Keratinocyte (primary cell): ENCODE measurements at regions not wholly inside any gene's neighbourhood (a gene's known extent, or its start where the extent isn't known, plus 50 kb on each side); places are given as distances from the start of the nearest gene placed in this dataset.

Source experiments
- DNase-seq: peaks from one replicate; pipeline ENCODE4 v3.0.0-alpha.2; 2011; ENCODE audit warnings: low read depth, missing footprints, low spot score
- FAIRE-seq: peaks from 2 replicates; lab custom pipeline; 2011; peaks lifted over from hg19 to GRCh38; lab: Jason Lieb, UNC
- H2AFZ ChIP-seq: 2 replicates; pipeline ENCODE4 v1.6.0; 2012; ENCODE audit warnings: low read length, control low read depth, inconsistent platforms; ENCODE audit not compliant: control insufficient read depth
- H3K27ac ChIP-seq: 2 replicates; pipeline ENCODE4 v1.5.1; 2011; ENCODE audit warnings: low read length; ENCODE audit not compliant: control insufficient read depth, insufficient read depth
- H3K27me3 ChIP-seq: 3 replicates; pipeline ENCODE4 v1.6.0; 2011; ENCODE audit warnings: low read length; ENCODE audit not compliant: control insufficient read depth, insufficient read depth; ENCODE audit errors: extremely low read depth
- H3K36me3 ChIP-seq, 2 experiments: 2 replicates in 1 of 2; 3 replicates in 1 of 2; pipeline ENCODE4 v1.5.1; 2011; ENCODE audit warnings: low read length in 2 of 2, mild to moderate bottlenecking in 1 of 2; ENCODE audit not compliant: control insufficient read depth in 2 of 2, insufficient read depth in 2 of 2; ENCODE audit errors: extremely low read depth in 1 of 2
- H3K4me1 ChIP-seq: 3 replicates; pipeline ENCODE4 v1.5.1; 2011; ENCODE audit warnings: low read length; ENCODE audit not compliant: control insufficient read depth, insufficient read depth; ENCODE audit errors: extremely low read depth
- H3K4me2 ChIP-seq: 3 replicates; pipeline ENCODE4 v1.6.0; 2011; ENCODE audit warnings: low read depth, low read length; ENCODE audit not compliant: control insufficient read depth, insufficient read depth; ENCODE audit errors: extremely low read depth
- H3K4me3 ChIP-seq, 3 experiments: fragments of 200-600 bp in 1 of 3; sonication (generic) in 1 of 3; 2 replicates in 2 of 3; 3 replicates in 1 of 3; pipeline ENCODE4 v1.5.1; 2011 to 2016; ENCODE audit warnings: low read length in 3 of 3, mild to moderate bottlenecking in 3 of 3, control low read depth in 2 of 3, inconsistent platforms in 1 of 3, low read depth in 1 of 3, mixed read lengths in 1 of 3, mixed run types in 1 of 3, moderate library complexity in 1 of 3; ENCODE audit not compliant: control insufficient read depth in 2 of 3, insufficient read depth in 2 of 3; ENCODE audit errors: extremely low read depth in 1 of 3
- H3K79me2 ChIP-seq: 2 replicates; pipeline ENCODE4 v1.6.0; 2012; ENCODE audit warnings: low read length; ENCODE audit not compliant: control insufficient read depth, insufficient read depth
- H3K9ac ChIP-seq: 3 replicates; pipeline ENCODE4 v1.6.0; 2011; ENCODE audit warnings: low read length; ENCODE audit not compliant: control insufficient read depth, insufficient read depth; ENCODE audit errors: extremely low read depth
- H3K9me1 ChIP-seq: 3 replicates; pipeline ENCODE4 v1.6.0; 2011; ENCODE audit warnings: low read length; ENCODE audit not compliant: control insufficient read depth, insufficient read depth; ENCODE audit errors: extremely low read depth
- H3K9me3 ChIP-seq: 2 replicates; pipeline ENCODE4 v1.5.1; 2012; ENCODE audit warnings: low read depth, low read length; ENCODE audit not compliant: control insufficient read depth
- H4K20me1 ChIP-seq: 3 replicates; pipeline ENCODE4 v1.6.0; 2011; ENCODE audit warnings: low read length; ENCODE audit not compliant: control insufficient read depth, insufficient read depth; ENCODE audit errors: extremely low read depth
- EZH2 ChIP-seq: IDR thresholded peaks from one replicate; pipeline ENCODE4 v1.6.1; 2012; ENCODE audit warnings: inconsistent platforms, mild to moderate bottlenecking, low read length, moderate library complexity
- dilution Hi-C: fragments of 300-500 bp; cut with MboI; formaldehyde crosslinking; loops from one replicate; pipeline ENCODE4 v1.7.0; 2020; ENCODE audit warnings: low sequenced_read_pairs; ENCODE audit not compliant: extremely low pct_ligation_motif_present
- TF ChIP-seq, protein P1 (sequence below), 3 experiments: IDR thresholded peaks in 1 of 3; conservative IDR thresholded peaks in 1 of 3; optimal IDR thresholded peaks in 1 of 3; 2 replicates in 2 of 3; 3 replicates in 1 of 3; pipeline versions ENCODE3 to v1.5.1; 2011; ENCODE audit warnings: low read length in 3 of 3, mild to moderate bottlenecking in 3 of 3, moderate library complexity in 2 of 3, control low read depth in 1 of 3, inconsistent platforms in 1 of 3; ENCODE audit not compliant: insufficient read depth in 2 of 3; ENCODE audit errors: extremely low read depth in 1 of 3

DNA sequence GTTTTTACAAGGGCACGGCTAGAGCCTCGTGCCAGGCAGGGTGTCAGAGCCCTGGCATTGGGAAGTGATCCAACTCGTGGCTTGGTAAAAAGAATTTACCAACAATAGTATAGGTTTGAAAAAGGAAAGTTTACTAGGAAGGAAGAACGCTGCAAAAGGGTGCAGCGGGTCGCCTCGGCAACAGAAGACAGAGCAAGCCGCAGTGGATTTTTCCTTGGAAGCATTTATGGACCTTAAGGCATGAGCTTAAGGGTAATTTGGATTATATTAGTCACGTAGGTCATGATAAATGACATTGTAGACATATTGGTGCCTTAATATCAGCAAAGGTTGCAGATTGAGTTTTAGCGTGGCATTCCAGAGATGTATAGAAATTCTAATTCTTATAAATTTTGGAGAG, 163.4 kb upstream of the PPP2R3A start:
- H3K4me2 ChIP-seq: no peak overlapping the region
- H3K27ac ChIP-seq: no peak overlapping the region
- FAIRE-seq: no peak
- no peak overlapping the region for H3K4me3 ChIP-seq
- no peak overlapping the region for H2AFZ ChIP-seq
- no peaks in the 10 kb centered on the region for H3K9me3 ChIP-seq
- no peak overlapping the region for H3K9ac ChIP-seq
- no peaks in the 10 kb centered on the region for H3K36me3 ChIP-seq
- TF ChIP-seq EZH2: no peak
- TF ChIP-seq, protein P1, sequence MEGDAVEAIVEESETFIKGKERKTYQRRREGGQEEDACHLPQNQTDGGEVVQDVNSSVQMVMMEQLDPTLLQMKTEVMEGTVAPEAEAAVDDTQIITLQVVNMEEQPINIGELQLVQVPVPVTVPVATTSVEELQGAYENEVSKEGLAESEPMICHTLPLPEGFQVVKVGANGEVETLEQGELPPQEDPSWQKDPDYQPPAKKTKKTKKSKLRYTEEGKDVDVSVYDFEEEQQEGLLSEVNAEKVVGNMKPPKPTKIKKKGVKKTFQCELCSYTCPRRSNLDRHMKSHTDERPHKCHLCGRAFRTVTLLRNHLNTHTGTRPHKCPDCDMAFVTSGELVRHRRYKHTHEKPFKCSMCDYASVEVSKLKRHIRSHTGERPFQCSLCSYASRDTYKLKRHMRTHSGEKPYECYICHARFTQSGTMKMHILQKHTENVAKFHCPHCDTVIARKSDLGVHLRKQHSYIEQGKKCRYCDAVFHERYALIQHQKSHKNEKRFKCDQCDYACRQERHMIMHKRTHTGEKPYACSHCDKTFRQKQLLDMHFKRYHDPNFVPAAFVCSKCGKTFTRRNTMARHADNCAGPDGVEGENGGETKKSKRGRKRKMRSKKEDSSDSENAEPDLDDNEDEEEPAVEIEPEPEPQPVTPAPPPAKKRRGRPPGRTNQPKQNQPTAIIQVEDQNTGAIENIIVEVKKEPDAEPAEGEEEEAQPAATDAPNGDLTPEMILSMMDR (optimal IDR thresholded peaks at IDR 0.05 in 1 of 3, IDR thresholded peaks at IDR 0.05 in 1 of 3, conservative IDR thresholded peaks at IDR 0.05 in 1 of 3; ENCODE audit: extremely low read depth in 1 of 3, insufficient read depth in 2 of 3, low read length in 3 of 3): no peak
- no peaks in the 10 kb centered on the region for H4K20me1 ChIP-seq
- dilution Hi-C loops: no loop called here
- H3K4me1 ChIP-seq: no peaks in the 10 kb centered on the region
- no peaks in the 10 kb centered on the region for H3K79me2 ChIP-seq
- H3K27me3 ChIP-seq: no peaks in the 10 kb centered on the region
- no peaks in the 10 kb centered on the region for H3K9me1 ChIP-seq
- no peak for DNase-seq

DNA sequence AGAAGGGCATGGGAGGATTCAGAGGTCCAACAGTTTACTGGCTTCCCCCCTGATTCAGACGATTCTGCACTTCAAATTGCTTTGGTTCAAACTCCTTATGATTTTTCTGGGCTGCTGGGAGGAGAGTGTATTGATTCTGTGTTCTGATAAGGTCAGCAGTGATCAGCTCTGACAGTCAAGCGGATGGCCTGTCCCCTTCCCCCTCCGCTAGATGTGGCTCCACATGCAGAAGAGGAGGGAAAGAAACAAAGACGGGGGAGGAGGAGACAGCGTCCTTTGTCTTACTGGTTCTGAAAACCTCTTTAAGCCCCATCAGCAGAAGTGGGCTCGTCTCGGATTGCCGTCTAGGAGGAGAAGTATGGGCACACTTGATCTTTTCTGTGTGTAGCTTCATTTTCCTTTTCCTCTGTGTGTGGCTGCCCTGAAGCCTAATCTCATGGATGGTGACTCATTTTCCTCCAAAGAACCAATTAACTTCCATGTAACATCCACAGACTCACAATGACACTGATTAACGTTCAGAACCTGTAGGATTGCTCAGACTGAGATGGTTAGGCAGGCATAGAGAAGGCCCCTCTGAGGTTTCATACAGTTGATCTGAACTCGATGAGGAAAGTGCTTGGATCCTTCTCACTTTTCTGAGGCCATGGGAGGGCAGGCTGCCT, 162.4 kb upstream of the PPP2R3A start:
- H3K9ac ChIP-seq: no peak overlapping the region
- no peak overlapping the region for H3K4me2 ChIP-seq
- TF ChIP-seq, protein P1 (optimal IDR thresholded peaks at IDR 0.05 in 1 of 3, IDR thresholded peaks at IDR 0.05 in 1 of 3, conservative IDR thresholded peaks at IDR 0.05 in 1 of 3; ENCODE audit: extremely low read depth in 1 of 3, insufficient read depth in 2 of 3, low read length in 3 of 3): no peak
- no peak for TF ChIP-seq EZH2
- H3K4me3 ChIP-seq: no peak overlapping the region
- dilution Hi-C loops: no loop called here
- FAIRE-seq (no peak), DNase-seq (no peak)
- H3K36me3 ChIP-seq: no peaks in the 10 kb centered on the region
- no peak overlapping the region for H3K27ac ChIP-seq
- H3K9me3 ChIP-seq: no peaks in the 10 kb centered on the region
- H3K4me1 ChIP-seq: no peaks in the 10 kb centered on the region
- H2AFZ ChIP-seq: no peak overlapping the region
- H4K20me1 ChIP-seq: no peaks in the 10 kb centered on the region
- H3K79me2 ChIP-seq: no peaks in the 10 kb centered on the region
- no peaks in the 10 kb centered on the region for H3K9me1 ChIP-seq
- H3K27me3 ChIP-seq: no peaks in the 10 kb centered on the region
